Parathyroid adenoma (tissue), 2 donors: ENCODE measurements at regions not wholly inside any gene's neighbourhood (a gene's known extent, or its start where the extent isn't known, plus 50 kb on each side); places are given as distances from the start of the nearest gene placed in this dataset.

Experiments
- H2AFZ ChIP-seq: fragments of 300-600 bp; sonication (generic); one replicate; pipeline ENCODE4 v1.7.0; 2017; ENCODE audit warnings: antibody characterized with exemption, mild to moderate bottlenecking
- H3K27ac ChIP-seq: fragments of 300-600 bp; sonication (generic); one replicate; pipeline ENCODE4 v1.7.0; 2017
- H3K27me3 ChIP-seq: fragments of 300-600 bp; sonication (generic); one replicate; pipeline ENCODE4 v1.7.0; 2017; ENCODE audit warnings: low read length; ENCODE audit not compliant: control insufficient read depth, insufficient read depth
- H3K36me3 ChIP-seq: fragments of 300-600 bp; sonication (generic); one replicate; pipeline ENCODE4 v1.7.0; 2017; ENCODE audit warnings: low read length; ENCODE audit not compliant: control insufficient read depth, insufficient read depth
- H3K4me1 ChIP-seq: fragments of 300-600 bp; sonication (generic); one replicate; pipeline ENCODE4 v1.7.0; 2017; ENCODE audit warnings: control low read depth
- H3K4me2 ChIP-seq: fragments of 300-600 bp; sonication (generic); one replicate; pipeline ENCODE4 v1.7.0; 2017; ENCODE audit warnings: low read length
- H3K4me3 ChIP-seq: fragments of 300-600 bp; sonication (generic); one replicate; pipeline ENCODE4 v1.7.0; 2017; ENCODE audit warnings: low read depth, low read length
- H3K79me2 ChIP-seq: fragments of 300-600 bp; sonication (generic); one replicate; pipeline ENCODE4 v1.7.0; 2017; ENCODE audit warnings: control low read depth
- H3K9ac ChIP-seq: fragments of 300-600 bp; sonication (generic); one replicate; pipeline ENCODE4 v1.7.0; 2017; ENCODE audit warnings: mild to moderate bottlenecking
- H3K9me3 ChIP-seq: fragments of 300-600 bp; sonication (generic); one replicate; pipeline ENCODE4 v1.7.0; 2017; ENCODE audit warnings: low read length; ENCODE audit not compliant: control insufficient read depth
- CTCF ChIP-seq: fragments of 300-600 bp; sonication (generic); IDR thresholded peaks from one replicate; pipeline ENCODE4 v1.7.0; 2017; ENCODE audit warnings: antibody characterized with exemption, mild to moderate bottlenecking
- donor health status: primary hyperparathyroidism.

- no peaks in the 10 kb centered on the region for H3K36me3 ChIP-seq
- TF ChIP-seq CTCF: no peak
- no peak overlapping the region for H3K4me2 ChIP-seq
- H3K79me2 ChIP-seq: no peaks in the 10 kb centered on the region
- H2AFZ ChIP-seq: no peak overlapping the region
- peaks cover under 1% of the 10 kb centered on the region for H3K27me3 ChIP-seq
- no peaks in the 10 kb centered on the region for H3K9me3 ChIP-seq
- H3K27ac ChIP-seq: no peak overlapping the region
- no peak overlapping the region for H3K4me3 ChIP-seq
- no peak overlapping the region for H3K9ac ChIP-seq
- H3K4me1 ChIP-seq: no peaks in the 10 kb centered on the region
Measured at GRCh38 chr1:182286761-182287160, 104.8 kb downstream of the GLUL start.

GRCh38 chr1:182283746-182284544 lies 107.6 kb downstream of the GLUL start:
- H3K79me2 ChIP-seq: no peaks in the 10 kb centered on the region
- no peak for TF ChIP-seq CTCF
- H2AFZ ChIP-seq: no peak overlapping the region
- no peak overlapping the region for H3K9ac ChIP-seq
- no peak overlapping the region for H3K27ac ChIP-seq
- H3K27me3 ChIP-seq: peaks cover 4% of the 10 kb centered on the region
- no peaks in the 10 kb centered on the region for H3K9me3 ChIP-seq
- H3K36me3 ChIP-seq: no peaks in the 10 kb centered on the region
- H3K4me2 ChIP-seq: no peak overlapping the region
- H3K4me3 ChIP-seq: no peak overlapping the region
- no peaks in the 10 kb centered on the region for H3K4me1 ChIP-seq

GRCh38 chr1:182281541-182281940 lies 110.0 kb downstream of the GLUL start:
- Histone ChIP-seq H2AFZ (no peak overlapping the region), H3K9ac (no peak overlapping the region)
- TF ChIP-seq CTCF: no peak

GRCh38 chr1:182280504-182280900 lies 111.1 kb downstream of the GLUL start:
- H3K36me3 ChIP-seq: no peaks in the 10 kb centered on the region
- no peak overlapping the region for H2AFZ ChIP-seq
- no peaks in the 10 kb centered on the region for H3K9me3 ChIP-seq
- no peak overlapping the region for H3K4me2 ChIP-seq
- no peak overlapping the region for H3K27ac ChIP-seq
- no peak for TF ChIP-seq CTCF
- H3K27me3 ChIP-seq: peaks cover 4% of the 10 kb centered on the region
- no peaks in the 10 kb centered on the region for H3K79me2 ChIP-seq
- H3K9ac ChIP-seq: no peak overlapping the region
- no peak overlapping the region for H3K4me3 ChIP-seq
- H3K4me1 ChIP-seq: no peaks in the 10 kb centered on the region

More at GRCh38 chr1:182281541-182281940, 110.0 kb downstream of the GLUL start:
- Histone ChIP-seq H3K4me1 (no peaks in the 10 kb centered on the region), H3K27me3 (peaks cover 4% of the 10 kb centered on the region), H3K4me3 (no peak overlapping the region), H3K9me3 (no peaks in the 10 kb centered on the region), H3K4me2 (no peak overlapping the region), H3K27ac (no peak overlapping the region), H3K79me2 (no peaks in the 10 kb centered on the region), H3K36me3 (no peaks in the 10 kb centered on the region)
